Type B pancreatic cell (in vitro differentiated cells): ENCODE measurements at regions not wholly inside any gene's neighbourhood (a gene's known extent, or its start where the extent isn't known, plus 50 kb on each side); places are given as distances from the start of the nearest gene placed in this dataset.

Experiments
- DNase-seq: peaks from one replicate; pipeline ENCODE4 v3.0.0; 2021; ENCODE audit warnings: mixed read lengths; ENCODE audit not compliant: unreplicated experiment; ENCODE audit errors: extremely low spot score
- H3K27ac Mint-ChIP-seq: 2 replicates; pipeline ENCODE4 v1.8.0; 2021; ENCODE audit warnings: mild to moderate bottlenecking, mixed read lengths
- H3K27me3 Mint-ChIP-seq: 2 replicates; pipeline ENCODE4 v1.8.0; 2021; ENCODE audit warnings: mixed read lengths
- H3K36me3 Mint-ChIP-seq: 2 replicates; pipeline ENCODE4 v1.8.0; 2021; ENCODE audit warnings: mixed read lengths
- H3K4me1 Mint-ChIP-seq: one replicate; pipeline ENCODE4 v1.8.0; 2021; ENCODE audit warnings: mixed read lengths; ENCODE audit not compliant: unreplicated experiment
- H3K4me3 Mint-ChIP-seq: 2 replicates; pipeline ENCODE4 v1.8.0; 2021; ENCODE audit warnings: mild to moderate bottlenecking, mixed read lengths
- H3K9me3 Mint-ChIP-seq: 2 replicates; pipeline ENCODE4 v1.8.0; 2021; ENCODE audit warnings: mixed read lengths
- TF ChIP-seq, protein P1 (sequence below): fragments of 200-600 bp; sonication (generic); conservative IDR thresholded peaks from 2 replicates; pipeline ENCODE4 v1.5.0; 2021; ENCODE audit warnings: antibody characterized with exemption, mild to moderate bottlenecking

DNA sequence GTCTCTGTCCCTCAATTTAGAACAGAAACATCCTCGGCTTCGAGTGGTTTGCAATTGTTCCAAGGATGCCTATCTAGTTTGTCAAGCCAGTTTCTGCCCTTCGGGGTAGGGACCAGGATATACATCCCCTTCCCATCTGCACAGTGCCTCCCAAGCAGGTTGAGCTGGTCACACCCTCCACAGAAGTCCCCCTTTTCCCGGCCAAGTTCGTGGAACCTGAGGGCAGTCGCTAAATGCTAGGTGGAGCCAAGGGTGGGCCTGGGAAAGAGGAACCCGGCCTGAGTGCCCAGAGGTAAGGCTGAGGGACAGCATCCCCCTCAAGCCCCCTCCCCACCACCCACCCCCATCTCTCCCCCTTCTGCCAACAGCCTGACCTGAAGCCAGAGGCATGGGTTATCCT lies 62.4 kb upstream of the NANOS1 start:
- Mint-ChIP-seq H3K27ac (no peak overlapping the region), H3K4me3 (no peak overlapping the region), H3K27me3 (no peaks in the 10 kb centered on the region), H3K9me3 (peaks cover 7% of the 10 kb centered on the region), H3K4me1 (peaks cover 35% of the 10 kb centered on the region), H3K36me3 (peaks cover 3% of the 10 kb centered on the region)
- no peak for DNase-seq
- TF ChIP-seq, protein P1, sequence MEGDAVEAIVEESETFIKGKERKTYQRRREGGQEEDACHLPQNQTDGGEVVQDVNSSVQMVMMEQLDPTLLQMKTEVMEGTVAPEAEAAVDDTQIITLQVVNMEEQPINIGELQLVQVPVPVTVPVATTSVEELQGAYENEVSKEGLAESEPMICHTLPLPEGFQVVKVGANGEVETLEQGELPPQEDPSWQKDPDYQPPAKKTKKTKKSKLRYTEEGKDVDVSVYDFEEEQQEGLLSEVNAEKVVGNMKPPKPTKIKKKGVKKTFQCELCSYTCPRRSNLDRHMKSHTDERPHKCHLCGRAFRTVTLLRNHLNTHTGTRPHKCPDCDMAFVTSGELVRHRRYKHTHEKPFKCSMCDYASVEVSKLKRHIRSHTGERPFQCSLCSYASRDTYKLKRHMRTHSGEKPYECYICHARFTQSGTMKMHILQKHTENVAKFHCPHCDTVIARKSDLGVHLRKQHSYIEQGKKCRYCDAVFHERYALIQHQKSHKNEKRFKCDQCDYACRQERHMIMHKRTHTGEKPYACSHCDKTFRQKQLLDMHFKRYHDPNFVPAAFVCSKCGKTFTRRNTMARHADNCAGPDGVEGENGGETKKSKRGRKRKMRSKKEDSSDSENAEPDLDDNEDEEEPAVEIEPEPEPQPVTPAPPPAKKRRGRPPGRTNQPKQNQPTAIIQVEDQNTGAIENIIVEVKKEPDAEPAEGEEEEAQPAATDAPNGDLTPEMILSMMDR: no peak

DNA sequence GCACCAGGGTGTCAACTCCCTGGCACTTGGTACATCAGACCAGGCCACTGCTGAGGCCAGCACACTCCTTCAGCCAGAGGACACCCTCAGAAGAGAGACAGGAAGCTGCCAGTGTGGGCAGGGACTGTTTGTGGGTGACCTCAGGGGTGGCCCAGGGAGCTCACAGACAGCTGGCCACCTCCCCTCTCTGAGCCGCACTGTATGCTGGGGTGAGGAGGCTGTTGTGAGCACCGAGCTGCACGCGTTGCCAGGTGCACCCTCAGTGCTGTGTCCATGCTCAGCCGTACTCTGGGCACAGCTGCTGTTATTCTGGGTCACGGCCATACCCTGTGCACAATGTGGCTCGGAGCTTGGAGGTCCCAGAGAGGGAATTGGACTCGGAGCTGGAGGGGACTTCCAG lies 61.5 kb upstream of the NANOS1 start:
- H3K27ac Mint-ChIP-seq: no peak overlapping the region
- H3K4me1 Mint-ChIP-seq: peaks cover 29% of the 10 kb centered on the region
- H3K4me3 Mint-ChIP-seq: no peak overlapping the region
- no peaks in the 10 kb centered on the region for H3K27me3 Mint-ChIP-seq
- DNase-seq: no peak
- H3K9me3 Mint-ChIP-seq: peaks cover 11% of the 10 kb centered on the region
- TF ChIP-seq, protein P1: no peak
- peaks cover 3% of the 10 kb centered on the region for H3K36me3 Mint-ChIP-seq

DNA sequence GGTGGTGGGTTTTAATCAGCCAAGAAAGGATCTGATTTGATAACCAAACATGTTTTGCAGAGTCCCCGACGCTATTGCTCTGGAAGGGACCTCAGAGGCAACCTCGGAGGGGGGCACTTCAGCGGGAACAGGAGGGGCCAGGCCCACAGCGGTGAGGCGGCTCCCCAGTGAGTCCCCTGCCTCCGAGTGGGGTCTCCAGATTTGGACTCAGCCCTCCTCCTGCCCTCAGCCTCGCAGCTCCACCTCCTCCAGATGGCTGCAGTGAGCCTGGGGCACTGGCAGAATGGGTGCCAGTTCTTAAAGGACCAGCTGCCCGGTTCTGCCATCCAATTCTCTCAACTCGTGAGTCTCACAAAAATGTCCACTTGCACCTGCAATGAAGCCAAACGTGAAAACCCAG lies 61.0 kb upstream of the NANOS1 start:
- TF ChIP-seq, protein P1: no peak
- Mint-ChIP-seq H3K4me1 (peaks cover 29% of the 10 kb centered on the region), H3K27ac (no peak overlapping the region), H3K9me3 (peaks cover 15% of the 10 kb centered on the region), H3K4me3 (no peak overlapping the region), H3K27me3 (no peaks in the 10 kb centered on the region), H3K36me3 (peaks cover 3% of the 10 kb centered on the region)
- DNase-seq: no peak

DNA sequence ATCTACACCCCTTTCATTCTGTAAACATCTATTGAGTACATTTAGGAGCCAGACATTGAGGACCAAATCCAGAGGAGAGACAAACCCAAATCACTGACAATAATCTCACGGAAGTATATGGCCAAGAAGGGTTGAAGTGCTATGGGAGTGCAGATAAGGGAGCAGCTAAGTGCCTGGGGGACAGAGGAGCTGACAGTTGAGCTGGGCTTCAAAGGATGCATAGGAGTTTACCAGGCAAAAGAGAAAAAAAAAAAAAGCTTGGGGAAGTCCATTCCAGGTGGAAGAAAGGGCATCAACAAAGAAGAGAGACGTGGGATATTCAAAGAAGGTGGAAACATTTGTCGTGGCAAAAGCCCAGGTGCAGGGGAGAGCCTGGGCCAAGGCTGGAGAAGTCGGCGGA lies 60.5 kb upstream of the NANOS1 start:
- Mint-ChIP-seq H3K27me3 (no peaks in the 10 kb centered on the region), H3K4me1 (peaks cover 29% of the 10 kb centered on the region), H3K27ac (no peak overlapping the region), H3K4me3 (no peak overlapping the region), H3K9me3 (peaks cover 14% of the 10 kb centered on the region), H3K36me3 (no peaks in the 10 kb centered on the region)
- TF ChIP-seq, protein P1: no peak
- DNase-seq: no peak

DNA sequence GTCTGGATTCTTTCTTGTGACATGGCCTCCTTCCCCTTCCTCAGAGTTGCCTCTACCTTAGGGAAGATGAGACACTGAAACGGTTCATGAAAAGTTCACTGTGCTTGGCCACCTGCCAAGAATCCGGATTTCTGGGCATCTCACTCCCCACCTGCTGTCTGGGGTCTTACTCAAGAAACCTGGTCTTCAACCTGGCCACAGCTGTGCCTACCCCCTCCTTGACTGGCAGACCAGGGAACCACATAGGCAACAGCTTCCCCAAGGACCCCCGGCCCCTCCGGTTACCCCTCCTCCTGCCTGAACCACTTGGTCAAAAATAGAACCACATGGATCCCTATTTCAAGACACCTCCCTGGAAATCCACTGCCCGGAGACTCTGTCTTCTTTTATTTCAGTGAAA lies 58.7 kb upstream of the NANOS1 start:
- H3K4me1 Mint-ChIP-seq: peaks cover 24% of the 10 kb centered on the region
- peaks cover 10% of the 10 kb centered on the region for H3K9me3 Mint-ChIP-seq
- TF ChIP-seq, protein P1: no peak
- no peak overlapping the region for H3K27ac Mint-ChIP-seq
- no peak for DNase-seq
- H3K27me3 Mint-ChIP-seq: no peaks in the 10 kb centered on the region
- H3K4me3 Mint-ChIP-seq: no peak overlapping the region
- no peaks in the 10 kb centered on the region for H3K36me3 Mint-ChIP-seq

DNA sequence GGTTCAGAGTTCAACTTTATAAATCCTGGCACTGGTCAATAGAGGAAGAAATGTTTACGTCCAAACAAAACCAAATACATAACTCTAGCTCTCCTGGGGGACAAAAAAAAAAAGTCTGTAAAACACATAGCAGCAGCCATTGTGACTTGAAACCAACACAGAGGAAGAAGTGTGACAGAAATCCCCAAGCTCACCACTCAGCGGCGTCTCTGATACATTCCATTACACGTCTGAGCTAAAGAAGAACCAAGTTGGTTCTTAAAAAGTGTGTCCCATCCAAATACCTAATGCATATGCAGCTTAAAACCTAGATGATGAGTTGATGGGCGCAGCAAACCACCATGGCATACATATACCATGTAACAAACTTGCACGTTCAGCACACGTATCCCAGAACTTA lies 58.3 kb upstream of the NANOS1 start:
- H3K27ac Mint-ChIP-seq: no peak overlapping the region
- H3K4me3 Mint-ChIP-seq: no peak overlapping the region
- TF ChIP-seq, protein P1: no peak
- H3K4me1 Mint-ChIP-seq: peaks cover 20% of the 10 kb centered on the region
- H3K9me3 Mint-ChIP-seq: peaks cover 10% of the 10 kb centered on the region
- H3K27me3 Mint-ChIP-seq: no peaks in the 10 kb centered on the region
- no peak for DNase-seq
- H3K36me3 Mint-ChIP-seq: no peaks in the 10 kb centered on the region
